ENCODE measurements at regions not wholly inside any gene's neighbourhood (a gene's known extent, or its start where the extent isn't known, plus 50 kb on each side); places are given as distances from the start of the nearest gene placed in this dataset.
"Not testable (repeated sequence)": the region's sequence is repeated elsewhere in the genome, so short reads cannot be mapped to it uniquely, and the experiment has no call there.

DNA sequence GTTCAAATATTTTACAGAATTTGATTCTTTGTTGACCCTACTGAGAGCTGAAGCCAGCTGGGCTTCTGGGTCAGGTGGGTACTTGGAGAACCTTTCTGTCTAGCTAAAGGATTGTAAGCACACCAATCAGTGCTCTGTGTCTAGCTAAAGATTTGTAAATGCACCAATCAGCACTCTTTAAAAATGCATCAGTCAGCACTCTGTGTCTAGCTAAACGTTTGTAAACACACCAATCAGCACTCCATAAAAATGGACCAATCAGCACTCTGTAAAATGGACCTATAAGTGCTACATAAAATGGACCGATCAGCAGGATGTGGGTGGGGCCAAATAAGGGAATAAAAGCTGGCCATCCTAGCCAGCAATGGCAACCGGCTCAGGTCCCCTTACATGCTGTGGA, 76.4 kb upstream of the TMSB4Y start:
- DNase-seq, result not testable (repeated sequence)

GRCh38 chrY:13615943-13616304, 87.8 kb upstream of the TMSB4Y start:
- DNase-seq, result no peak

DNA sequence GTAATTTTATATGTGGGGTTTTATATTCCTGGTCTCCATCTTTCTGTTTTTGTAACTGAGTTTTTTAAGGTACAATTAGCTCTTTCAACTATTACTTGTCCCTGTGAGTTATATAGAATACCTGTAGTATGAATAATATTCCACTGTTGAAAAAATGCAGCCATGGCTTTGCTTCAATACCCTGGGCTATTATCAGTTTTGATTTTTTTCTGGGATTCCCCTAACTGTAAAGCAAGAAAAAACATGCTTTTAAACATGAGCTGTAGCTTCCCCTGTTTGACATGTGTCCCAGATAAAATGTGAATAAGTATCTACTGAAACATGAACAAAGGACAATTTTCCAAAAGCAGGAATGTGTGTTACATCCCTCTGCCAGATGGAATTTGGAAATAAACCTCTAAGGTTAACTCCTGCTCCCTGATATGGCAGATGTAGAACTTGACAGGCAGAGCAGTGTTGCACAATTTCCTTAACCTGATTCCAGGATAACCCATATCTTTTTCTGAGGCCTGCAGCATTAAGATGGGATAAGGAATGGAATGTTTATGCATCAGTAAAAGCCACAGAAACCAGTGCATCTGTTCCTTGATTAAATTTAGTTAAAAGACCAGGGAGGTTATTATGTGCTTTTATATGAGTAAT, 88.3 kb upstream of the TMSB4Y start:
- DNase-seq, result no peak

- DNase-seq, result no peak
Observed at GRCh38 chrY:13612916-13613315, 90.8 kb upstream of the TMSB4Y start.

DNA sequence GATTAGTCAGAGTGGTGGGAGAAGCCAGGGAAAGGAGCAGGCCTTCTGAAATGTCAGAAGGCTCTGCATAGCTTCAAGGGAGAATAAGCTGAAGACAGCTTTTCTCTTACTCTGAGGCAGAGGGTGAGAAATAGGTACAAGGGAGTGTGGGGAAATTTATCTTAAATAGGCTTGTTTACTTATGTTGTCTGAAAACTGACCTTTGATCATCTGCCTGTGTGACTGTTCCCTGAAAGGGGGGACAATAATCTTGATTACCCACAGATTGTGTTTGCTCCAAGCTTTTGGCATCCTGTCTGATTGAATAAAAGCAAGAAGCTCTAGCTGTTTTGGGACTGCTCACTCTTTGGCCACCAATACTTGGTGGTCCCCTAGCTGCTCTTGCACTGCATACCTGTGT, 91.7 kb upstream of the TMSB4Y start:
- no peak for DNase-seq

- no peak for DNase-seq
Observed at GRCh38 chrY:13592450-13592849, 111.2 kb upstream of the TMSB4Y start.

GRCh38 chrY:13570931-13571330, 91.1 kb upstream of the UTY start:
- DNase-seq, result peak; percentile 0

- no peak for DNase-seq
Observed at GRCh38 chrY:13567186-13567585, 87.4 kb upstream of the UTY start.

DNA sequence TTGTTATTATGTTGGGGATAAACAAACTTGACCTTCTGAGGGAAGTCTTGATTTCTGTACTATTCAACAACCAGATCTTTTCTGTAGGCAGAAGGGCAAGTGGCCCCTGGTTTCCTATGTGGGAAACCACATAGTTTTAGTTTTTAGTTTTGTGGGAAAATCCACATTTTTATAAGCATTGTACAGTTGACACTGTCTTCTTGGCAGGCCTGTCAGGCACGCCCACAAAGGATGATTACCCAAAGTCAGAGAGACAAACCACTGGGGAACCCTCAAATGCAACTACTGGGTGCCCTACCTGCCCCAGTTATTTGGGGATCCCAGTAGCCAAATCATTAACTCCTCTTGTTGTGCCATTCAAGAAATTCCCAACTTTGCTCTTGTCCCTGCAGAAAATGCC, 75.1 kb upstream of the UTY start:
- DNase-seq, result no peak

DNA sequence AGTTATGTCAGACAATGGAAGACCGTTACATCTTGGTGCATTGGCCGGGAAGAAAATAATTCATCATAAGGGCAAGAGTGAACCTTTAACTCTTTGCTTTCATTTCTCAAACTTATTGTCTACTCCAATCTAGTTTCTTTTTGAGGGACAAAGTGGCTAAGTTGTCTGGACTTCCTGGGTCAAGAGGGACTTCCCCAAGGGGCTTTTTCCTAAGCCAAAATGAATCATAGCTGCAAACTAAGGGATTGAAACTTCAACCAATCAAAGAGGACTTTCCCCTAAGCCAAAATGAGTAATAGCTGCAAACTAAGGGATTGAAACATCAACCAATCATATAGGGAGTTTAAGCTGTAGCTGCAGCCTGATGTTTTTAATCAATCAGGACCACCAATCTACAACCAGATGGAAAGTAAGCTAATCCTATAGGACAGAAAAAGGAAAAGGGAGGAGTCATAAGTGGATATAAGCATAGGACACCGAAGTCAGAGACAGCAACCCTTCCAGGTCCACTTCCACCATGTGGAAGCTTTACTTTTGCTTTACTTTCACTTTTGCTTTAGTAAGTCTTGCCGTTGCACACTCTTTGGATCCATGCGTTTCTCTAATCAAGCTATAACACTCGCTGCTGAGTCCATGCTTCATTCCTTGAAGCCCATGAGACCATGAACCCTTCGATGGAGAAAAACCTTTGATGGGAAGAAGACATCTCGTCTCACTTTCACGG, 72.7 kb upstream of the UTY start:
- DNase-seq, result no peak

DNA sequence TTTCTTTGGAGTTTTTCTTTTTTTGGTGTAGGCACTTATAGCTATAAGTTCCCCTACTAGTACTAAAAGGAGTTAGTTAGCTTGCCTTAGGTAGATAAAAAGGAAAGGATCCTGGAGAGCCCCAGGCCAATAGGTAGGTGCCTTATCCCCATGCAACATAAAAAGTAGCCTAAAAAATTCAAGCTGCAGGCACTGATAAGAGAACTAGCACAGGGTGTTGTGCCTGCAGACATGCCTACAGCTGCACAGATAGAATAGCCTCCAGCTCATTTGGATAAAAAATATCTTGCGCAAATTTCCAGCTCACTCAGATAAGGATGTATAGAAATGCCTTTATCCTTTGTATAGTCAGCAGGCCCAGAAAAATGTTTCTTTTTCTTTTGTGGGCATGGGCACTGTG, 71.4 kb upstream of the UTY start:
- DNase-seq, result no peak

- no peak for DNase-seq
Observed at GRCh38 chrY:13544491-13544890, 64.7 kb upstream of the UTY start.

- DNase-seq, result no peak
Observed at GRCh38 chrY:13537919-13538318, 58.1 kb upstream of the UTY start.

Data from NCI-H69 (cell line).